ENCODE measurements at regions not wholly inside any gene's neighbourhood (a gene's known extent, or its start where the extent isn't known, plus 50 kb on each side); places are given as distances from the start of the nearest gene placed in this dataset.

GRCh38 chr15:93278006-93278405 lies 189.0 kb upstream of the RGMA start:
- DNase-seq (ENCODE audit: low spot score) = no peak

- no peak for DNase-seq (ENCODE audit: low spot score)
These were observed 185.2 kb upstream of the RGMA start for GRCh38 chr15:93274257-93274656.

GRCh38 chr15:93271871-93272270 lies 182.9 kb upstream of the RGMA start:
- DNase-seq (ENCODE audit: low spot score) = no peak

- DNase-seq (ENCODE audit: low spot score) = no peak
These were observed 182.0 kb upstream of the RGMA start for GRCh38 chr15:93270937-93271467.

GRCh38 chr15:93268066-93268465 lies 179.1 kb upstream of the RGMA start:
- DNase-seq (ENCODE audit: low spot score) = no peak

GRCh38 chr15:93266291-93266690 lies 177.3 kb upstream of the RGMA start:
- DNase-seq (ENCODE audit: low spot score) = no peak

- no peak for DNase-seq (ENCODE audit: low spot score)
These were observed 176.1 kb upstream of the RGMA start for GRCh38 chr15:93265111-93265556.

- DNase-seq (ENCODE audit: low spot score) = no peak
These were observed 172.8 kb upstream of the RGMA start for GRCh38 chr15:93261845-93262244.

- no peak for DNase-seq (ENCODE audit: low spot score)
These were observed 168.9 kb upstream of the RGMA start for GRCh38 chr15:93257920-93258319.

- DNase-seq (ENCODE audit: low spot score) = no peak
These were observed 164.7 kb upstream of the RGMA start for GRCh38 chr15:93253681-93254080.

- DNase-seq (ENCODE audit: low spot score) = no peak
These were observed 163.8 kb upstream of the RGMA start for GRCh38 chr15:93252780-93253179.

- DNase-seq (ENCODE audit: low spot score) = no peak
These were observed 161.9 kb upstream of the RGMA start for GRCh38 chr15:93250950-93251349.

GRCh38 chr15:93250209-93250608 lies 161.2 kb upstream of the RGMA start:
- no peak for DNase-seq (ENCODE audit: low spot score)

- no peak for DNase-seq (ENCODE audit: low spot score)
These were observed 160.6 kb upstream of the RGMA start for GRCh38 chr15:93249623-93250022.

GRCh38 chr15:93247466-93248121 lies 158.6 kb upstream of the RGMA start:
- no peak for DNase-seq (ENCODE audit: low spot score)

GRCh38 chr15:93246266-93247242 lies 157.5 kb upstream of the RGMA start:
- DNase-seq (ENCODE audit: low spot score) = no peak

- DNase-seq (ENCODE audit: low spot score) = no peak
These were observed 156.6 kb upstream of the RGMA start for GRCh38 chr15:93245661-93246042.

GRCh38 chr15:93244696-93245660 lies 156.0 kb upstream of the RGMA start:
- DNase-seq (ENCODE audit: low spot score) = no peak

- no peak for DNase-seq (ENCODE audit: low spot score)
These were observed 154.6 kb upstream of the RGMA start for GRCh38 chr15:93243573-93243972.

- DNase-seq (ENCODE audit: low spot score) = no peak
These were observed 152.9 kb upstream of the RGMA start for GRCh38 chr15:93241696-93242585.

- DNase-seq (ENCODE audit: low spot score) = no peak
These were observed 151.0 kb upstream of the RGMA start for GRCh38 chr15:93239993-93240392.
